HG03175 (cell line): ENCODE measurements at regions not wholly inside any gene's neighbourhood (a gene's known extent, or its start where the extent isn't known, plus 50 kb on each side); places are given as distances from the start of the nearest gene placed in this dataset.
"Not testable (repeated sequence)": the region's sequence is repeated elsewhere in the genome, so short reads cannot be mapped to it uniquely, and the experiment has no call there.

Experiments
- ATAC-seq: cut with Tn5 transposase; IDR thresholded peaks from one replicate; pipeline ENCODE4 v1.9.1; 2021; ENCODE audit warnings: mild to moderate bottlenecking, moderate library complexity; ENCODE audit not compliant: unreplicated experiment

DNA sequence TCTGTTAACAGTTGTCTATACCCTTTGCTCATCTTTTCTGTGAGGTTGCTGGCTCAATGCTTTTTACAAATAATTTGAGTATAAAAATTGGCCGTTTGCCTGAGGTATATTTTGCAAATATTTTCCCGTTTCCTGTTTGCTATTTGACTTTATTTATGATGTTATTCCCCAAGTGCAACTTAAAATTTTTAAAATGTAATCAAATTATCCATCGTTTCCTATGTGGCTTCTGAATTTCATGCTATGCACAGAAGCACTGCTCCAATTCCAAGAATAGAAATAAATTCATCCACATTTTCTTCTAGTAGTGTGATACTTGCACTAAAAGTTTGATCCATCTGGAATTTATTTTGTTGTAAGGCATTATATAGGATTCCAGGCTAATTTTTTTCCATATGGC lies 123.6 kb downstream of the ZNF608 start:
- no peak for ATAC-seq

GRCh38 chr5:124621279-124621678 lies 125.2 kb downstream of the ZNF608 start:
- ATAC-seq: no peak

DNA sequence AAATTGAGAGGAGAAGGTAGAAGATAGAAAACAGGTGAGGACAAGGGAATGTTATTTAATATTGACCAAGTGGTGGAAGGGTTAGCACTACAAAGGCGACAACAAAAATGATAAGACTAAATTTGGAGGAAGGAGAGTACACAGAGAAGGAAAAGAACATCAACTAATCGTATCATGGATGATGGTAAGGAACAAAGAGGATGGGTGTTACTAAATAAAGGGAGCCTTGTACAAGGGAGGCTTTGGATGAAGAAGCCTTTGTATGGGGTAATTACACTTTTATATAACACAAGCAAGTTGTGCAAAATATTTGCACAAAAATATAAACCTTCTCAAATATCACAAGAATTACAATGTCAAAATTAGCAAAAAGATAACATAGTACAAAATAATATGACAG lies 125.7 kb downstream of the ZNF608 start:
- no peak for ATAC-seq

DNA sequence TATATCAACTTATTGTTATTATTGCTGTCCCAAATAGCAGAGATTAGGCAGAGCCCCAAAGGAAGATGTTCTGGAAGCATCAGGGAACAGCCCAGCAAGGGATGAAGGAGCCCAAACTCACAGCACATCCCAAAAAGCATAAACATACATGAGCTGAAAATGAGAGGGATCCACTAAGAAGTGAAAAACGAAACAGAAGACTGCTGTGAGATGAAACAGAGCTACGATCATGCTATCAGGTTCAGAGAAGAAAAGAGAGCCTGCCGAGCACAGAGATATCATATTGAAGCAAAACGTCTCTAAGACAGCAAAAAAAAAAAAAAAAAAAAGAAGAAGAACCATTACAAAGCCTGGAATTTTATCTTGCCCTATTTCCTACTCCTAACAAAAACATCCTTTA lies 127.3 kb downstream of the ZNF608 start:
- ATAC-seq: no peak

GRCh38 chr5:124617787-124618186 lies 128.7 kb downstream of the ZNF608 start:
- no peak for ATAC-seq

- ATAC-seq: no peak
These were observed 131.5 kb downstream of the ZNF608 start for GRCh38 chr5:124614836-124615385.

DNA sequence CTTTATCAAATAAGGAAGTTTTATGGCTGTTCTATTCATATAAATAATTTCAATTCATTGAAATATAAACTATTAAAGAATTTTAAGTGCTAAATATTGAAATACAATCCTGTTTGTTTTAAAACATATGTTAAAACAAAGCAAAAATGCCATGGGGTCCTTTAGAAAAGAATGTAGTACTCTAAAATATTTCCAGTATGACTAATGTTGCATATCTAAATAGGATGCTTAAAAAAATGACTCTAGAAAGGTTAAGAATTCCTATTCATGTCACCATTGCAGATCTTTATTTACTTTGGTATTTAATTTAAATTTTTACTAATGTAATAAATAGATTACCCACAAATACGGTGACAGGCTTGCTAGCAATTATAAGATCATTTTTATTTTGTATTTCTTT lies 132.3 kb downstream of the ZNF608 start:
- ATAC-seq: no peak

GRCh38 chr5:124613273-124613953 lies 133.0 kb downstream of the ZNF608 start:
- no peak for ATAC-seq

GRCh38 chr5:124612023-124612422 lies 134.4 kb downstream of the ZNF608 start:
- ATAC-seq: no peak

DNA sequence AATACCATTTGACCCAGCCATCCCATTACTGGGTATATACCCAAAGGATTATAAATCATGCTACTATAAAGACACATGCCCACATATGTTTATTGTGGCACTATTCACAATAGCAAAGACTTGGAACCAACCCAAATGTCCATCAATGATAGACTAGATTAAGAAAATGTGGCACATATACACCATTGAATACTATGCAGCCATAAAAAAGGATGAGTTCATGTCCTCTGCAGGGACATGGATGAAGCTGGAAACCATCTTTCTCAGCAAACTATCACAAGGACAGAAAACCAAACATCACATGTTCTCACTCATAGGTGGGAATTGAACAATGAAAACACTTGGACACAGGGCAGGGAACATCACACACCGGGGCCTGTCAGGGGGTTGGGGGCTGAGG lies 135.2 kb downstream of the ZNF608 start:
- ATAC-seq: not testable (repeated sequence)

DNA sequence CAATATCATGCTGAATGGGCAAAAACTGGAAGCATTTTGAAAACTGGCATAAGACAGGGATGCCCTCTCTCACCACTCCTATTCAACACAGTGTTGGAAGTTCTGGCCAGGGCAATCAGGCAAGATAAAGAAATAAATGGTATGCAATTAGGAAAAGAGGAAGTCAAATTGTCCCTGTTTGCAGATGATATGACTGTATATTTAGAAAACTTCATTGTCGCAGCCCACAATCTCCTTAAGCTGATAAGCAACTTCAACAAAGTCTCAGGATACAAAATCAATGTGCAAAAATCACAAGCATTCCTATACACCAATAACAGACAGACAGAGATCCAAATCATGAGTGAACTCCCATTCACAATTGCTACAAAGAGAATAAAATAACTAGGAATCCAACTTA lies 136.8 kb downstream of the ZNF608 start:
- ATAC-seq: not testable (repeated sequence)

DNA sequence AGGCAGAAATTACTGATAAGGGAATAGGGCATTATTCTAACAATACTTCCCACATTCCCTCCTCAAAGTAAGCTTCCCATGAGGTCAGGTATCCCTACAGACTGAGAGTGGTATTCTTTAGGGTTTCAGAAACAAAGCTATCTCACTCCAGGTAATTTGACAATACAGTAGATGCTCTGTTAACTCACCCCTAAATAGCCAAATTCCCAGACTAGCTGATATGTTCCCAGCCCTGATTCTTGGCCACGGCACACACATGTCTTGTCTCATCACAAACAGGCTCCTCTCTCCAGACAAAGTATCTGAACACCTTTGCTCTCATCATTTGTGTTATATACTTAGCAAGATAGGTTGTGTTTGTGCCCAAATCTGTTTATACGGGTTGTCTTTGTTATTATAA lies 139.9 kb downstream of the ZNF608 start:
- no peak for ATAC-seq

GRCh38 chr5:124606093-124606492 lies 140.3 kb downstream of the ZNF608 start:
- ATAC-seq: no peak

GRCh38 chr5:124605541-124605940 lies 140.9 kb downstream of the ZNF608 start:
- no peak for ATAC-seq

DNA sequence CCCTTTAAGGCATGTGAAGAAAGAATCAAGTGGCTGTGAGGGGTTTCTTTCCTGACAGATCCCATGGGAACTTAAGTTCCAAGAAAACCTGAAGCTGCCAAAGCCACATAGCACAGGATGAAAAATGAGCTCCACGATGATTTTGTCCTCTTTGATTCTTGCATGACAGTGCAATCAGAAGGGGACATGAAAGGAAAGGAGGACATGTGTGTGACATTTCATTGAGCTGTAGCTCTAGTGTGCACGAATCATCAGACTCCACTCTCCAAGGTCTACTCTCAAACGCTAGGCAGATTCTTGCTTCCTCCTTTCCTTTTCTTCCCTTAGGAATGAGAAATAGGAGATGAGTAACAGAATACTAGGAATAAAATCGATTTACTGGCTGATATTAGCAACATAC lies 142.0 kb downstream of the ZNF608 start:
- ATAC-seq: no peak

DNA sequence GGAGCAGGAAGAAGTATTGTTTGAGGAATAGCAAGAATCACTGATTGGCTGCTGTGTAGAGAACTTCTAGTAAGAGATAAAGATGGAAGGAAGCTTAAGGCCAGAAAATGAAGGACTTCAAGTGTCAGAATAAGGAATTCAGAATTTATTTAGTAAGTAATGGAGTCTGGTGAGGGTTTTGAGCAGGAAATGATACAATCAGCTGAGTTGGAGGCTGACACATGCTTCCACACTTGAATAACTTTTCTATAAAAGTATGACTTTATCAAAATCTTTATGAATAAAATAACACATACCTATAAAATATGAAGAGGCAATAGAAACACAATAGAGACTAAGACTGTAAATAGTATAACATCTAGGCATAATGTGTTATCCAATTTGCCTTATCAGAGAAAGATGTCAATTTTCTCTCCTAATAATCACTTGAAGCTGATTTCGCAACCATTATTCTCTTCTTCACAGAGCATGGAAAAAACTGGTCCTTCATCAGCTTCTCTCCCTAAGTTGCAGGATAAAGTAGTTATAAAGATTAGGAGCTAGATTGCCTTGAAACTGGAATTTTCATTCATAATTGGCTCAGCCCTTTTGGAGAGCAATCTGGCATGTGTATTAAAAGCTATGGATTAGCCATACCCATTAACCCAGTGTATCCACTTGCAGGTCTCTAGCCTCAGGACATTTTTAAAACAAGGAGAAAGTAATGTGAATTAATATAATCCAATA lies 143.4 kb downstream of the ZNF608 start:
- ATAC-seq: no peak

- no peak for ATAC-seq
These were observed 147.1 kb downstream of the ZNF608 start for GRCh38 chr5:124599028-124599973.

DNA sequence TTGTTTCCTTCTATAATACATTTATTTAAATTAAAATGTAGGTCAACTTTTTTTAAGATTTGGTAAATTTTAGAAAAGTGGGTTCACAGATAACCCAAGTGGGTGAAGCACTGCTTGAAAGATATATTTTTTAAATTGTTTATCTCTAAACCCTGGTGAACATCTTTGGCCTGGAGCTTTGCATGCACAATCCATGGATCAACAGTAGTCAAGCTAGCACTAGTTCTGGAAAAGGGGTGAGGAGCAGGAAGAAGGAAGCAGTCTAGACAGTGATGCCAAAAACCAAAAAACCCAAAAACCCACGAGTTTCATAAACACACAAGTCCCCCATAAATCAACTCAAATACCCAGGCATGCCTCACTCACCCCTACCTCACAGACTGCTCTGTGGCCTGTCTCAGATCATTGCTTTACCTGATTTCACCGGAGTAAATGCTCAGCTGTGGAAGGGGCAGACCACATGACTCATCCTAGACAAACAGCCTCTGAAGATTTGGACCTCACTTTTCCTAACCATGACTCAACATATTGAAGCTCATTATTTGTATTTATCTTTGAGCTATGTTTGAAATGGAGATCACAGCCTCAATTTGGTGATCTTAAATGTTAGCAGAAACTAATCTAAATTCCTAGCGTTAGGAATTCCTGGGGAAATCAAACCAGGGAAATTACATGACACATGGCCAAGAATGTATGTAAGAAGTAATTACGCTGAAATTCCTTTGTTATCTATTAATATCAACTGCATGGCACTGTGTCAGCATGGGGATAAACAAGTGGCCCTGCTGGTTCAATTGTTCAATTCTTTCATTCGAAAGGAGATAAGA lies 149.6 kb downstream of the ZNF608 start:
- ATAC-seq: no peak

GRCh38 chr5:124593952-124594351 lies 152.5 kb downstream of the ZNF608 start:
- no peak for ATAC-seq

DNA sequence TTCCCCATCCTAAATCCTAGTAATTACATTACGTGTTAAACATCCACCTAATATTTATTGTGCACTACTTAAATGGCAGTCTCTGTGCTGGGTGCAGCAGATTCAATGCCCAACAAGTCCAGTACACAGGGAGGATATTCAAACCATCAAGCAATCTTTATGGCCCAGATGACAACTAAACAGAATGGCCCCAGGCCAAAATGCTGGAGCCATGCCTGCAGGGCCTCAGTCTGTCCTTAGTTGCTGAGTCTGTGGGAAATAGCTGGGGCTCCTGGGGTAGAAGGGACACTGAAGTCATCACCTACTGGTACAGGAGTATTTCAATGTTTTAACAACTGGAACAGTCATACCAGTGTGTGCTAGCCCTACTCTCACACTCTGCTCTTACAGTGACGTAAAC lies 153.5 kb downstream of the ZNF608 start:
- ATAC-seq: no peak
